Mucosa of stomach (tissue), 1 donor: ENCODE measurements at regions not wholly inside any gene's neighbourhood (a gene's known extent, or its start where the extent isn't known, plus 50 kb on each side); places are given as distances from the start of the nearest gene placed in this dataset.

Experiments
- H3K27me3 ChIP-seq: one replicate; pipeline ENCODE4 v1.7.0; 2013; ENCODE audit warnings: mild to moderate bottlenecking, low read length; ENCODE audit not compliant: control insufficient read depth, insufficient read depth
- H3K36me3 ChIP-seq: one replicate; pipeline ENCODE4 v1.7.0; 2013; ENCODE audit warnings: low read length; ENCODE audit not compliant: control insufficient read depth, insufficient read depth
- H3K4me1 ChIP-seq: one replicate; pipeline ENCODE4 v1.7.0; 2013; ENCODE audit warnings: mild to moderate bottlenecking, low read length; ENCODE audit not compliant: control insufficient read depth, insufficient read depth
- H3K4me3 ChIP-seq: one replicate; pipeline ENCODE4 v1.7.0; 2013; ENCODE audit warnings: low read length
- H3K9ac ChIP-seq: one replicate; pipeline ENCODE4 v1.7.0; 2013; ENCODE audit warnings: mild to moderate bottlenecking, low read length, moderate library complexity
- H3K9me3 ChIP-seq: one replicate; pipeline ENCODE4 v1.7.0; 2013; ENCODE audit warnings: mild to moderate bottlenecking, low read length, moderate library complexity; ENCODE audit not compliant: control insufficient read depth
- donor health status: Pancreatic carcinoma.

DNA sequence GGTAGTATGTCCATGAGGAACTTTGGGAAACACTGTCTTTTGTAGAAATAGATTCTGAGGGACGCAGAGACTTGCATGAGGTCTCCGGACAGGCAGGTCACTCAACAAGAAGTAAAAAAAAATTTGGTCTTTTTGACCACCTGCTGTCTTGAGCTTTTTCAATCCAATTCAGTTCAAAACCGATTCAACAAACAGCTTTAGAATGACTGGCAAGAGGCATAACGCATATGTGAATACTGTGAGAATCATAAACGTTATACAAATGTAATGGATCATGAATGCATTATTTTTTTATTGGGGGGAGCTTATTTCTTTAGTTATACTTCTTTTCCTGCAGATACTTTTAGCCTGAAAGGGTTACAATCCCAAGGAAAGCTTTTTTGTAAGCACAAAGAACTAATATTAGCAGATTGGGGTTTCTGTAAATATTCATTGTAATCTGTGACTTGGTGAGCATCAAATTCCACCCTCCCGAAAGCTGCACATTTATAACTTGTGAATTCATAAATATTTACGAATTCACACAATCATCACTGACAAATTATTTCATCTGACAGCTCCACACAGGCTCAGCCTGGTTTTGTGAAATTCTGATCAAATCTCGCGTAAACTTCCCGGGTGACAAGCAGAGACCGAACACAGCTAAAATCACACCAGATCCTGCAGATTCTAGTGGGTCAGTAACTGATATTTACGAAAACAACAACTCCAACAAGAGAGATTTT lies 507.7 kb downstream of the MN1 start:
- no peak overlapping the region for H3K9ac ChIP-seq
- H3K4me3 ChIP-seq, result no peak overlapping the region
- H3K36me3 ChIP-seq, result no peaks in the 10 kb centered on the region
- no peaks in the 10 kb centered on the region for H3K4me1 ChIP-seq
- H3K9me3 ChIP-seq, result no peaks in the 10 kb centered on the region
- H3K27me3 ChIP-seq, result peaks cover 40% of the 10 kb centered on the region

DNA sequence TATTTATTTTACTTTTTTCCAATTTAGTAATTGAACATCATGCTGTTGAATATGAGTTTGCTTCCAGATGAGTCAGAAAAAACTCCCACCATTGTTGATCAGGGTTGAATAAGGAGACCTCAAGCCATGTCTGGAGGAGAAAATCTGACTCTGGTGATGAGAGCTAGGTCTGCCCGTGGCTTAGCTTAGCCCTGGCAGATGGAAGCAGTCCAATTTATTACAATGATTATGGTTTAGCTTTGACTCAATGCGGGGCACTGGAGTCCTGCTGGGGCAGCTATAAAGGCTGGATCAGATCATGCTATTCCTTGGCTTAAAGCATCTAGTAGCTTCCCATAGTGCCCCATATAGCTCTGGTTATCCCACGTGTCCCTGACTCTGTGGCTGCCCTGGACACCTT lies 506.5 kb downstream of the MN1 start:
- H3K27me3 ChIP-seq, result peaks cover 43% of the 10 kb centered on the region
- H3K9me3 ChIP-seq, result no peaks in the 10 kb centered on the region
- no peaks in the 10 kb centered on the region for H3K36me3 ChIP-seq
- no peak overlapping the region for H3K4me3 ChIP-seq
- no peak overlapping the region for H3K9ac ChIP-seq
- no peaks in the 10 kb centered on the region for H3K4me1 ChIP-seq

DNA sequence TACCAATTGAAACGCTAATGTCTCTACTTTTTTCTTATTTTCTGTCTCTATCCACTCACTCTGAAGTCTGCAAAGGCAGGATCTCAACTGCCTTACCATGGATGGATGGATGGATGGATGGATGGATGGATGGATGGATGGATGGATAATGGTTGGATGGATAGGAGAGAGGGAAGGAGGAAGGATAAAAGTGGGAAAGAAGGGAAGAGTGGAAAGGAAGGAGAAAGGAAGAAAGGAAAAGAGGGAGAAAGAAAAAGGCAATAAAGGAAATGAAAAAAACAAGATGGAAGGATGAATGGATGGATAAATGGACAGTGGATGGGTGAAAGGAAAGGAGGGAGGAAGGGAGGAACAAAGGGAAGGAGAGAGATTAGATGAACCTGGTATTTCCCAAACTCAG lies 506.0 kb downstream of the MN1 start:
- H3K9ac ChIP-seq, result no peak overlapping the region
- H3K4me3 ChIP-seq, result no peak overlapping the region
- H3K27me3 ChIP-seq, result peaks cover 43% of the 10 kb centered on the region
- no peaks in the 10 kb centered on the region for H3K4me1 ChIP-seq
- H3K36me3 ChIP-seq, result no peaks in the 10 kb centered on the region
- no peaks in the 10 kb centered on the region for H3K9me3 ChIP-seq

DNA sequence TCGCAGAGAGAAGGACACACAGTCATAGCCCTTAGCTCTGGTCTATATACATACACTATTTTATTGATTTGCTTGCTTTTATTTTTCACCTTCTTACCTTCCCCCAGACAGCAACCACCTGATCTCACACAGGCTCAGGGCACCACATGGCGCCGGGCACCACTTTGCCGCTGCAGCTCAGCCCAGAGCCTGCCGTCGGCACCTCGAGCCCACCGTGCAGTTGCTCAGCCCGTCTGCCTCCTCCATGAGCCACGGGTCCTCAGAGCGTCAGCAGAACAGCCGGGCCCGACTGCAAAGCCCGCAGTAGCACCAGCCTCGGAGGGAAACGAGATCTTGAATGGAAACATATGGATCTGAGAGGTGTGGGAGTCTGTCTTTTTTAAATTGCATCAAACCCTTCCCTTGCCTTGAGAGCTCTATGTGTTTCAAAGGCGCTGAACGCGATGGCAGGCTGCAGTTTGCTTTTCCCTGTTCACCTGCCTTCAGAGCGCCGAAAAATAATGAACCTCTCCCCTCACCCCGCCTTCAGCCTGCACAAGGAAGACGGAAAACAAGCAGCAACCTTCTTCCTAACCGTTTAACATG lies 505.4 kb downstream of the MN1 start:
- H3K9me3 ChIP-seq, result no peaks in the 10 kb centered on the region
- no peak overlapping the region for H3K9ac ChIP-seq
- H3K36me3 ChIP-seq, result no peaks in the 10 kb centered on the region
- H3K27me3 ChIP-seq, result peaks cover 43% of the 10 kb centered on the region
- H3K4me3 ChIP-seq, result no peak overlapping the region
- no peaks in the 10 kb centered on the region for H3K4me1 ChIP-seq

DNA sequence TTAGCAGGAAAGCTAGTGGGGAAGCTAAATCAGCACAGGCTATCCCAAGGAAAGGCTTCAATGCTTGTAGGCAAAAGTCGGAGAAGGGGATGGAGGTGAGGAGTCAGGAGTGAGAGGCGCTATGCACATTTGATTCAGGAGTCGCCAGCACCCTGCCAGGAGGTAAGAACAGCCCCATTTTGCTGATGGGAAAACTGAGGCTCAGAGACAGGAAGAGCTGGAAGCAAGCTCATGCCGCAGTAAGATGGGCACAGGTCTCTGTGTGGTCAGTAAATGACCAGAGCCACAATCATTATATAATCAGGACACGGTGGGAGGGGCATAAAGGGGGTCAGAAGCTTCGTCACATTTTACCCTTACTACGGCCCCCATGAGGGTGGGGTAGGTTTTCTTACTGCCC lies 504.4 kb downstream of the MN1 start:
- H3K27me3 ChIP-seq, result peaks cover 43% of the 10 kb centered on the region
- no peak overlapping the region for H3K9ac ChIP-seq
- H3K36me3 ChIP-seq, result no peaks in the 10 kb centered on the region
- no peaks in the 10 kb centered on the region for H3K4me1 ChIP-seq
- no peaks in the 10 kb centered on the region for H3K9me3 ChIP-seq
- no peak overlapping the region for H3K4me3 ChIP-seq

DNA sequence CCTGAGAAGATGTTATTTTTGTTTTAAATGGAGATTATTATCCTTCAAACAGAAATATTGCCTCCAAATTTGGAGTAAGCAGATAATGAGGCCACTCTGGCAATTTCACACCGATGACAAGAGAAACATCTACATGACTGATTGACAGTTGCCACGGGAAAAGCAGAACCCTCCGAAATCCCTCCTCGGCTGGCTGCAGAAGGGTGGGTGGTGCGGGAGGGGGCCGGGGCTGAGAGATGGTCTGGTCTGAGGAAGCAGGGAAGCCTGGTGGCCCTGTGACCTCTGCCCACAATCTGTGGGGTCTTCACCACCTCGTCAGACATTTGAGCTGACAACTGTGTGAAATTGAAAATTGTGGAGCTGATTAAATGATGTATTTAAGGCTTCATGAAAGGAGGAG lies 503.2 kb downstream of the MN1 start:
- no peaks in the 10 kb centered on the region for H3K9me3 ChIP-seq
- no peaks in the 10 kb centered on the region for H3K4me1 ChIP-seq
- H3K27me3 ChIP-seq, result peaks cover 39% of the 10 kb centered on the region
- H3K9ac ChIP-seq, result no peak overlapping the region
- H3K36me3 ChIP-seq, result no peaks in the 10 kb centered on the region
- no peak overlapping the region for H3K4me3 ChIP-seq

DNA sequence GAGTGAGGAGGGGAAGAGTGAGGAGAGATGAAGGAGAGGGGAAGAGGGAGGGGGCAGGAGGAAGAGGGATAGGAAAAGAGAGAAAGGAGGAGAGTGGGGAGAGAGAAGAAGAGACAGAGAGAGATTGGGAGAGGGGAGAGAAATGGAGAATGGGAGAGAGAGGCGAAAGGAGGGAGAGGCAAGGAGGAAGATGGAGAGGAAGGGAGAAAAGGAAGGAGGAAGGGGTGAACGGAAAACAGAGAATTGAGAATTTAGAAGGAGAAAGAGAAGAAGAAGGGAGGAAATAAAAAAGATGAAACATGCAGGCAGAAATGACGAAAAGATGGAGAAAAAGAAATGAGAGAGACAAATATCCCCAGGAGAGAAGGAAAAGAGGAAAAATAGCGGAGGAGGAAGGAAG lies 502.8 kb downstream of the MN1 start:
- Histone ChIP-seq H3K9ac (no peak overlapping the region), H3K4me1 (no peaks in the 10 kb centered on the region), H3K4me3 (no peak overlapping the region), H3K36me3 (no peaks in the 10 kb centered on the region), H3K27me3 (peaks cover 39% of the 10 kb centered on the region), H3K9me3 (no peaks in the 10 kb centered on the region)

DNA sequence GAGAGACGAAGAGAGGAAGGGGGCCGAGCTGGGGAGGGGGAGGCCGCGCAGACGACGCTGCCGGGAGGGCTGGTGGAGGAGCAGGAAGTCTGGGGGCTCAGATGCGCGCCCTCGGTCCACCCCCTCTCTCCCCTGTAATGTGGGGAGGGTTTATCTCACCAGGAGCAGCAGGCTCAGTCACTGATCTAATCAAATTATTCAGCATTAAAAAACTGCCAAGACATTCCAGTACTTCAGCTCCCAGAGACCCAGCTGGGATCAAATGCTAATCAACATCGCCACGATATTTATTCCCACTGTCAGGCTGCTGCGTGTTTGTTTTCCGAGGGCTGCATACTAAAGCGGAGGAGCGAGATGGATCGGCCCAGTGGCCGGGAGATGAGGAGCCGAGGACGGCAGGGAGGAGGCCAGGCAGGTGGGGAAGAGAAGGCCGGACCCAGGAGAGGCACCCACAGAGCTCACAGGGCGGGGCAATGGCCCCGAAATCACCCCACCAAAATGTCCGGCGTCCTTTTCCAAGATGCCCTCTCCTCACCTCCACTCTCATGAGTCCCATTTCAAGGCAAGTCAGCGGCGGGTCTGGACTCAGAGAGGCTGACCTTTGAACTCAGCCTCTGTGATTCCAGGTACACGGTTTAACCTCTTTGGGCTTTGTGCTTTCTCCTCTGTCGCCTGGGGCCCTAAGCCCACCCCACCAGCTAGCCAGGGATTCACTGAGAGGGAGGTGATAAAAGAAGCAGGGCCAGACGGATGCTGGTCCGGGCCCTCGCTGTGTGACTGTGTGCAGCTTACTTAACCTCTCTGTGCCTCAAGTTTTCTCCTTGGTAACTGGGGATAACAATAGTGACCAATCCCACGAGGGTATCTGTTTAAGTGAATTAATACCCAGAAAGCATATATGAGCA lies 502.1 kb downstream of the MN1 start:
- Histone ChIP-seq H3K36me3 (no peaks in the 10 kb centered on the region), H3K27me3 (peaks cover 39% of the 10 kb centered on the region), H3K4me3 (no peak overlapping the region), H3K9me3 (no peaks in the 10 kb centered on the region), H3K4me1 (no peaks in the 10 kb centered on the region), H3K9ac (no peak overlapping the region)

DNA sequence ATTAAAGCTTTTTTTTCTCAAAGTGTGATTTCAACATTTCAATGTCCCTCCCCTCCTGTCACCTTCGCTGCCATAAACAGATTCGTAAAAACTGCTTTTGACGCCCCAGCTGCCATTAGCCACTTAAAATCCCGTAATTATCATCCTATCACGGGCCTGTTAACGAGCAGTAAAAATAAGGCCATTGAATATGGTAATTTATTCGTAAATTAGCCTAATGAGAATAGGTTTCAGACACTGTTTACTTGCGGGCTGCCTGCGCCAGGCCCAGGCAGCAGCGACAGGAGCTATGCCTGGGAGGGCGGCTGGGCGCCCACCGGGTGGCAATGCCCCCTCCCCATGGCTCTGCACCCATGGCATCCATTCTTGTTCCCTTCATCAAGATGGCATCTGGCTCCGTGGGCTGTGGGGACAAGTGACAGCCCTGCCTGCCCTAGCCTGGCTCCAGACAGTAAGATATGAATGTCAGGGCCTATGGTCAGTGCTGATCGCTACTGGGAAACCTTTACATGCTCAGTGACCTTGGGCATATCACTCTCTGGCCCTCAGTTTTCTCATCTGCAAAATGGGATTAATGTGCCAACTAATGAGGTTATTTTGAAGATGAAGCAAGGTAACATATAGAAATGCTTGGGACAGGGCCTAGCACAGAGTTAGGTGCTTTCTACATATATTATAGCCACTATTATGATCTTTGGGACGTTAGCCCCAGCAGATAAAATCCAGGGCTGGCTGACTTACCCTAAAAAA lies 500.8 kb downstream of the MN1 start:
- H3K9me3 ChIP-seq, result no peaks in the 10 kb centered on the region
- H3K4me1 ChIP-seq, result no peaks in the 10 kb centered on the region
- no peaks in the 10 kb centered on the region for H3K36me3 ChIP-seq
- no peak overlapping the region for H3K9ac ChIP-seq
- no peak overlapping the region for H3K4me3 ChIP-seq
- H3K27me3 ChIP-seq, result peaks cover 33% of the 10 kb centered on the region

DNA sequence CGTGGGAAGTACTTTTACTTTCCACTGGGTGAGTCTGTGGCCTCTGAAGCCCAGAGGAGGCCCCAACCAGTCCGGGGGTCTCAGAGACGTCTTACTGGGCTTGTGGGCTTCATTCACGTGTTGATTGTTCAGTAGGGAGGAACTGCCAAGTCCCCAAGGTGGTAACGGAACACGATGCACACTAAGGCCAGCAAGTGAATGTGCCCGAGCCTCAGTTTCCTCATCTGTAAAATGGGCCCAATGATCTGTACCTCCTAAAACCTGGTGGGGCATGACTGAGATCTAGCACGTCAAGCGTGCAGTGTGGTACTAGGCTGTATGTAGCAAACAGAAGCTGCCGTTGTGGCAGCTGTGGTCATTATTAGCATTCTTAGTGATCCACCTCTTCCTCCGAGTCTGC lies 499.1 kb downstream of the MN1 start:
- H3K4me3 ChIP-seq, result no peak overlapping the region
- H3K9me3 ChIP-seq, result no peaks in the 10 kb centered on the region
- no peaks in the 10 kb centered on the region for H3K4me1 ChIP-seq
- H3K27me3 ChIP-seq, result peaks cover 16% of the 10 kb centered on the region
- H3K36me3 ChIP-seq, result no peaks in the 10 kb centered on the region
- no peak overlapping the region for H3K9ac ChIP-seq

DNA sequence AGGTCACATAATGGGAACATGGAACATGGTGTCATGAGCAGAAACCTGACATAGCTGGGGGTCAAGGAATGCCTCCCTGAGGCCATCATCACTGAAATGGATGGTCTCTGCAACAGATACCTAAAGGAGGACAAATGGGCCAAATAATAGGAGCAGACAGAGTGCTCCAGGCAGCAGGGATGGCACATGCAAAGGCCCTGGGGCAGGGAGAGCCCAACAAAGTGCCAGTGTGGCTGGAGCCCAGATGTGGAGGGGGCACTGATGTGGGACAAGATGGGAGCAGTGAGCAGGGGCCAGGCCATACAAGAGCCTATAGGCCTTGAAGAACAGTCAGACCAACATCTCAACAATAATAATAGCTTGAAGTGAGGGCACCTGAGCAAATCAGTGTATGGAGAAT lies 497.8 kb downstream of the MN1 start:
- H3K36me3 ChIP-seq, result no peaks in the 10 kb centered on the region
- H3K9ac ChIP-seq, result no peak overlapping the region
- no peaks in the 10 kb centered on the region for H3K4me1 ChIP-seq
- H3K4me3 ChIP-seq, result no peak overlapping the region
- H3K9me3 ChIP-seq, result no peaks in the 10 kb centered on the region
- H3K27me3 ChIP-seq, result peaks cover 5% of the 10 kb centered on the region

DNA sequence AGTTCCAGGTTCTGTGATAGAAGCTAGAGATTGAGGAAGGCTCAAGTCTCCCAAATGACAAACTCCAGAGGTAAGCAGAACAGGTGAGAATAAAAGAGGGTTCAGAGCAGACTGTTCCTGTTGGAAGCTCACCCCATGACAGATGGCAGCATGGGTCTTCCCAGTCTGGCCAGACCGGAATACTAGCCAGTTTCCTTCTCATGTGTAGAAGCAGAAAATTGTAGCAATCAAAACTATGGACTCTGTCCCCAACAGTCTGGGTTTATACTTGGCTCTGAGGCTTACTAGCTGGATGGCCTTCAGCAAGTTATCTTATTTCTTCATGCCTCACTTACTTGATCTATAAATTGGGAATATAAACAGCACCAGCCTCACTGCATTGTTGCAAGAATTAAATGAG lies 494.8 kb downstream of the MN1 start:
- no peak overlapping the region for H3K4me3 ChIP-seq
- H3K4me1 ChIP-seq, result no peaks in the 10 kb centered on the region
- H3K9ac ChIP-seq, result no peak overlapping the region
- H3K27me3 ChIP-seq, result peaks cover 10% of the 10 kb centered on the region
- no peaks in the 10 kb centered on the region for H3K36me3 ChIP-seq
- H3K9me3 ChIP-seq, result no peaks in the 10 kb centered on the region
